ENCODE measurements at regions not wholly inside any gene's neighbourhood (a gene's known extent, or its start where the extent isn't known, plus 50 kb on each side); places are given as distances from the start of the nearest gene placed in this dataset.

GRCh38 chr13:111394211-111394922 lies 73.9 kb downstream of the TEX29 start:
- DNase-seq (ENCODE audit: low spot score): no peak
- Histone ChIP-seq H3K27ac (no peak overlapping the region), H3K36me3 (no peaks in the 10 kb centered on the region), H3K9me3 (no peaks in the 10 kb centered on the region), H3K27me3 (no peaks in the 10 kb centered on the region), H3K4me3 (no peak overlapping the region), H3K4me1 (no peaks in the 10 kb centered on the region)
- no peak for TF ChIP-seq CTCF (IDR thresholded peaks at IDR 0.05)

GRCh38 chr13:111395511-111396393 lies 75.3 kb downstream of the TEX29 start:
- TF ChIP-seq CTCF (IDR thresholded peaks at IDR 0.05): no peak
- Histone ChIP-seq H3K9me3 (no peaks in the 10 kb centered on the region), H3K27me3 (no peaks in the 10 kb centered on the region), H3K4me1 (no peaks in the 10 kb centered on the region), H3K27ac (no peak overlapping the region), H3K4me3 (no peak overlapping the region), H3K36me3 (no peaks in the 10 kb centered on the region)
- DNase-seq (ENCODE audit: low spot score): no peak

GRCh38 chr13:111396457-111396856 lies 76.0 kb downstream of the TEX29 start:
- Histone ChIP-seq H3K9me3 (no peaks in the 10 kb centered on the region), H3K36me3 (no peaks in the 10 kb centered on the region), H3K4me3 (no peak overlapping the region), H3K4me1 (no peaks in the 10 kb centered on the region), H3K27me3 (no peaks in the 10 kb centered on the region), H3K27ac (no peak overlapping the region)
- no peak for TF ChIP-seq CTCF (IDR thresholded peaks at IDR 0.05)
- no peak for DNase-seq (ENCODE audit: low spot score)

GRCh38 chr13:111397202-111397880 lies 76.9 kb downstream of the TEX29 start:
- Histone ChIP-seq H3K27ac (no peak overlapping the region), H3K4me1 (no peaks in the 10 kb centered on the region), H3K36me3 (no peaks in the 10 kb centered on the region), H3K9me3 (no peaks in the 10 kb centered on the region), H3K4me3 (no peak overlapping the region), H3K27me3 (no peaks in the 10 kb centered on the region)
- no peak for DNase-seq (ENCODE audit: low spot score)
- no peak for TF ChIP-seq CTCF (IDR thresholded peaks at IDR 0.05)

GRCh38 chr13:111398196-111398595 lies 77.8 kb downstream of the TEX29 start:
- TF ChIP-seq CTCF (IDR thresholded peaks at IDR 0.05): no peak
- Histone ChIP-seq H3K27me3 (no peaks in the 10 kb centered on the region), H3K36me3 (no peaks in the 10 kb centered on the region), H3K9me3 (no peaks in the 10 kb centered on the region), H3K27ac (no peak overlapping the region), H3K4me1 (no peaks in the 10 kb centered on the region), H3K4me3 (no peak overlapping the region)
- no peak for DNase-seq (ENCODE audit: low spot score)
